Panc1 (cell line): ENCODE measurements at regions not wholly inside any gene's neighbourhood (a gene's known extent, or its start where the extent isn't known, plus 50 kb on each side); places are given as distances from the start of the nearest gene placed in this dataset.

Source experiments
- ATAC-seq: fragments of 200-7000 bp; cut with Tn5 transposase; 2 replicates; pipeline ENCODE4 v1.9.1; 2020; ENCODE audit warnings: mild to moderate bottlenecking, moderate library complexity
- BruUV-seq: library from RNA; stranded (reverse); fragments of 400-500 nt; replicated peaks from 2 replicates; lab custom pipeline; 2021; lab: Mats Ljungman, UMichigan
- CTCF ChIA-PET: fragments of 300-600 bp; sonication (Branson Sonifier 250); formaldehyde crosslinking; loops from one replicate; lab custom pipeline; 2022; ENCODE audit warnings: antibody characterized with exemption; lab: Charles Lee
- POLR2A ChIA-PET: fragments of 300-600 bp; sonication (Branson Sonifier 250); formaldehyde crosslinking; loops from one replicate; lab custom pipeline; 2022; ENCODE audit warnings: antibody characterized with exemption; lab: Charles Lee
- DNase-seq: peaks from one replicate; pipeline ENCODE4 v3.0.0-alpha.2; 2010; ENCODE audit warnings: low read depth, low spot score
- H3K27ac ChIP-seq: 2 replicates; pipeline ENCODE4 v1.5.1; 2011; ENCODE audit warnings: mild to moderate bottlenecking, low read length, inconsistent platforms
- H3K27me3 ChIP-seq: fragments of 200-500 bp; sonication (Bioruptor generic); 2 replicates; pipeline ENCODE4 v1.6.0; 2014; ENCODE audit warnings: low read length, inconsistent platforms; ENCODE audit not compliant: control insufficient read depth, insufficient read depth
- H3K36me3 ChIP-seq: fragments of 200-500 bp; sonication (Bioruptor generic); 2 replicates; pipeline ENCODE4 v1.5.1; 2014; ENCODE audit warnings: inconsistent platforms, mild to moderate bottlenecking, low read length, moderate library complexity; ENCODE audit not compliant: control insufficient read depth, insufficient read depth
- H3K4me1 ChIP-seq: 2 replicates; pipeline ENCODE4 v1.5.1; 2011; ENCODE audit warnings: inconsistent platforms, mild to moderate bottlenecking, low read length, moderate library complexity; ENCODE audit not compliant: control insufficient read depth, insufficient read depth
- H3K4me3 ChIP-seq, 2 experiments: 2 replicates each; pipeline ENCODE4 v1.5.1; 2011 to 2012; ENCODE audit warnings: low read depth in 2 of 2, low read length in 2 of 2, mild to moderate bottlenecking in 2 of 2, inconsistent platforms in 1 of 2, moderate library complexity in 1 of 2
- H3K9me3 ChIP-seq: fragments of 200-500 bp; sonication (Bioruptor generic); 2 replicates; pipeline ENCODE4 v1.5.1; 2014; ENCODE audit warnings: low read depth, mild to moderate bottlenecking, inconsistent platforms, low read length, moderate library complexity; ENCODE audit not compliant: control insufficient read depth, insufficient read depth
- POLR2AphosphoS5 ChIP-seq: IDR thresholded peaks from 2 replicates; pipeline ENCODE4 v1.6.1; 2012; ENCODE audit warnings: mild to moderate bottlenecking, low read depth, low read length, moderate library complexity
- SIN3A ChIP-seq: IDR thresholded peaks from 2 replicates; pipeline ENCODE4 v1.6.1; 2012; ENCODE audit warnings: low read depth, mild to moderate bottlenecking, low read length, moderate library complexity, borderline replicate concordance; ENCODE audit not compliant: insufficient read depth
- TCF7L2 ChIP-seq: IDR thresholded peaks from 2 replicates; pipeline ENCODE4 v1.6.1; 2011; ENCODE audit warnings: mild to moderate bottlenecking, low read depth, low read length, inconsistent platforms
- in situ Hi-C: cut with HindIII; loops from 2 replicates; pipeline ENCODE4 v1.10.0; 2016; ENCODE audit warnings: low sequenced_read_pairs, low pct_unique_long_range_greater_than_20kb
- intact Hi-C: fragments of 100-400 bp; cut with micrococcal nuclease; formaldehyde crosslinking; loops from one replicate; pipeline ENCODE4 v1.10.0; 2022; ENCODE audit not compliant: unreplicated experiment
- TF ChIP-seq, protein P1 (sequence below): fragments of 450-650 bp; IDR thresholded peaks from 2 replicates; pipeline ENCODE4 v1.5.1; 2017; ENCODE audit warnings: mild to moderate bottlenecking
- TF ChIP-seq, protein P2 (sequence below), 2 experiments: IDR thresholded peaks; 2 replicates each; pipeline ENCODE4 v1.6.1; 2011 to 2012; ENCODE audit warnings: low read depth in 2 of 2, control low read depth in 1 of 2, low read length in 1 of 2, mild to moderate bottlenecking in 1 of 2, moderate library complexity in 1 of 2; ENCODE audit not compliant: insufficient read depth in 1 of 2

DNA sequence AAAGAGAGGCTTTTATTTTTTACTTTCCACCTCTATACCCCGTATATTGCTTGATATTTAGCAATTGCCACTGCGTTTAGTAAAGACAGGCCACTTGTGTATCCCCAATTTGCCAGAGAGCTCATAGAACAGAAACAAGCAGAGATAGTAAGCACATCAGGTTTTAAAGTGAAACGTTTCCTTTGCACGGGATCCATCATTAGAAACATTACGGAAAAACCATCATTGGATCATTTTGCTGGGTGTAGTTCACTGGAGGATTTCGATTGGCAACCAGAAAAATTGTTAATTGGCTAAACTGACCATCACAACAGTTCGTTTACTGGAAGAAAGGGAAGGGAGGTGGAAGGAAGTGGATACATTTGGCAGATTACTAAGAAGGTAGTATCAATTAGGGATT, 149.4 kb upstream of the STK32A start:
- POLR2A ChIA-PET: no interaction called here

DNA sequence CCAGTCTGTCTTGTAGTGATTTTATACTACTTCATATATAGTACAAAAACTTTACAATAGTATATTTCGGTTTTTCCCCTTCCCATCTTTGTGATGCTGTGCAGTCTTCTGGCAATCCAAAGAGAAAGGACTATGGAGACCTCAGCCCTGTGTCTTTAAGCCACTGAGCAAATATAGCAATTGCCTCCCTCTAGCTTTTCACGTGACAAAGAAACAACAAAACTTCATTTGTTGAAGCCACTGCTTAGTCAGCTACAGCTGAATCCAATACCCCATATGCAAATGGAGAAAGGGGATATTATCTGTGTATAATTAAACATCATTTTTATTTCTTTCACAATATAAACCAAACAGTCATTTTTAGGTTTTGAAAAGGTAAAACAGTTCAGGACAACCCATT, 142.8 kb upstream of the STK32A start:
- intact Hi-C loops (no loop called here), in situ Hi-C loops (no loop called here)
- no peaks in the 10 kb centered on the region for H3K9me3 ChIP-seq
- no peak for DNase-seq
- no peak overlapping the region for H3K27ac ChIP-seq
- BruUV-seq: no TSS peak
- no peak for ATAC-seq
- H3K36me3 ChIP-seq: no peaks in the 10 kb centered on the region
- CTCF ChIA-PET: no interaction called here
- no peaks in the 10 kb centered on the region for H3K27me3 ChIP-seq
- TF ChIP-seq SIN3A (no peak), TCF7L2 (no peak), POLR2AphosphoS5 (no peak)
- TF ChIP-seq, protein P1, sequence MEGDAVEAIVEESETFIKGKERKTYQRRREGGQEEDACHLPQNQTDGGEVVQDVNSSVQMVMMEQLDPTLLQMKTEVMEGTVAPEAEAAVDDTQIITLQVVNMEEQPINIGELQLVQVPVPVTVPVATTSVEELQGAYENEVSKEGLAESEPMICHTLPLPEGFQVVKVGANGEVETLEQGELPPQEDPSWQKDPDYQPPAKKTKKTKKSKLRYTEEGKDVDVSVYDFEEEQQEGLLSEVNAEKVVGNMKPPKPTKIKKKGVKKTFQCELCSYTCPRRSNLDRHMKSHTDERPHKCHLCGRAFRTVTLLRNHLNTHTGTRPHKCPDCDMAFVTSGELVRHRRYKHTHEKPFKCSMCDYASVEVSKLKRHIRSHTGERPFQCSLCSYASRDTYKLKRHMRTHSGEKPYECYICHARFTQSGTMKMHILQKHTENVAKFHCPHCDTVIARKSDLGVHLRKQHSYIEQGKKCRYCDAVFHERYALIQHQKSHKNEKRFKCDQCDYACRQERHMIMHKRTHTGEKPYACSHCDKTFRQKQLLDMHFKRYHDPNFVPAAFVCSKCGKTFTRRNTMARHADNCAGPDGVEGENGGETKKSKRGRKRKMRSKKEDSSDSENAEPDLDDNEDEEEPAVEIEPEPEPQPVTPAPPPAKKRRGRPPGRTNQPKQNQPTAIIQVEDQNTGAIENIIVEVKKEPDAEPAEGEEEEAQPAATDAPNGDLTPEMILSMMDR: no peak
- TF ChIP-seq, protein P2, sequence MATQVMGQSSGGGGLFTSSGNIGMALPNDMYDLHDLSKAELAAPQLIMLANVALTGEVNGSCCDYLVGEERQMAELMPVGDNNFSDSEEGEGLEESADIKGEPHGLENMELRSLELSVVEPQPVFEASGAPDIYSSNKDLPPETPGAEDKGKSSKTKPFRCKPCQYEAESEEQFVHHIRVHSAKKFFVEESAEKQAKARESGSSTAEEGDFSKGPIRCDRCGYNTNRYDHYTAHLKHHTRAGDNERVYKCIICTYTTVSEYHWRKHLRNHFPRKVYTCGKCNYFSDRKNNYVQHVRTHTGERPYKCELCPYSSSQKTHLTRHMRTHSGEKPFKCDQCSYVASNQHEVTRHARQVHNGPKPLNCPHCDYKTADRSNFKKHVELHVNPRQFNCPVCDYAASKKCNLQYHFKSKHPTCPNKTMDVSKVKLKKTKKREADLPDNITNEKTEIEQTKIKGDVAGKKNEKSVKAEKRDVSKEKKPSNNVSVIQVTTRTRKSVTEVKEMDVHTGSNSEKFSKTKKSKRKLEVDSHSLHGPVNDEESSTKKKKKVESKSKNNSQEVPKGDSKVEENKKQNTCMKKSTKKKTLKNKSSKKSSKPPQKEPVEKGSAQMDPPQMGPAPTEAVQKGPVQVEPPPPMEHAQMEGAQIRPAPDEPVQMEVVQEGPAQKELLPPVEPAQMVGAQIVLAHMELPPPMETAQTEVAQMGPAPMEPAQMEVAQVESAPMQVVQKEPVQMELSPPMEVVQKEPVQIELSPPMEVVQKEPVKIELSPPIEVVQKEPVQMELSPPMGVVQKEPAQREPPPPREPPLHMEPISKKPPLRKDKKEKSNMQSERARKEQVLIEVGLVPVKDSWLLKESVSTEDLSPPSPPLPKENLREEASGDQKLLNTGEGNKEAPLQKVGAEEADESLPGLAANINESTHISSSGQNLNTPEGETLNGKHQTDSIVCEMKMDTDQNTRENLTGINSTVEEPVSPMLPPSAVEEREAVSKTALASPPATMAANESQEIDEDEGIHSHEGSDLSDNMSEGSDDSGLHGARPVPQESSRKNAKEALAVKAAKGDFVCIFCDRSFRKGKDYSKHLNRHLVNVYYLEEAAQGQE (IDR thresholded peaks at IDR 0.05; ENCODE audit: insufficient read depth in 1 of 2, low read depth in 2 of 2, low read length in 1 of 2): no peak
- POLR2A ChIA-PET: no interaction called here
- no peak overlapping the region for H3K4me3 ChIP-seq
- H3K4me1 ChIP-seq: no peaks in the 10 kb centered on the region

More for the DNA sequence above, 149.4 kb upstream of the STK32A start:
- in situ Hi-C loops: no loop called here
- no peaks in the 10 kb centered on the region for H3K36me3 ChIP-seq
- H3K9me3 ChIP-seq: no peaks in the 10 kb centered on the region
- intact Hi-C loops: no loop called here
- BruUV-seq: no TSS peak
- H3K4me3 ChIP-seq: no peak overlapping the region
- no peaks in the 10 kb centered on the region for H3K4me1 ChIP-seq
- no peak for ATAC-seq
- no peak overlapping the region for H3K27ac ChIP-seq
- CTCF ChIA-PET: no interaction called here
- DNase-seq: no peak
- no peaks in the 10 kb centered on the region for H3K27me3 ChIP-seq
- TF ChIP-seq, protein P2 (IDR thresholded peaks at IDR 0.05; ENCODE audit: insufficient read depth in 1 of 2, low read depth in 2 of 2, low read length in 1 of 2): no peak
- TF ChIP-seq SIN3A: no peak
- no peak for TF ChIP-seq TCF7L2
- TF ChIP-seq, protein P1: no peak
- no peak for TF ChIP-seq POLR2AphosphoS5
